ENCODE measurements at regions not wholly inside any gene's neighbourhood (a gene's known extent, or its start where the extent isn't known, plus 50 kb on each side); places are given as distances from the start of the nearest gene placed in this dataset.

DNA sequence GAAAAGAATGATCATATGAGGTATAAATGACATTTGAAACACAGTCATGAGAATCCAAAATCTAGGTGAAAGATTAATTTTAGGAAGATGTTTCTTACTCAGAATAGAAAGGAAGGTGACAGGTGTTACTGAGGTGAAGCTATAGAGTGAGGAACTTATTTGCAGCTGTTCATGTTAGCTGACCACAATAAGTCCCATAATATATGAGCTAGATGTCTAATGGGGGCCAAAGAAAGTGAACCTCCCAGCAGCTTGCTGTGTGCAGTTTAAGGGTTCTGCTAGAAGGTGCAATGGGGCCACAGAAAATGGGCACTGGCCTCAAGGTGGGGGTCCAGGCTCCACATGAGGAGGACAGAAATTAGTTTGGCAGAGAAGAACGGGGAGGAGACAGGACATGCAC lies 1374.9 kb upstream of the CRIM1 start:
- ChIA-PET POLR2A (ENCODE audit: low non-redundant PET) (no interaction called here), CTCF (no interaction called here)
- H3K27ac ChIP-seq = no peak overlapping the region
- no peak for DNase-seq (ENCODE audit: low spot score)
- TF ChIP-seq, protein P1, sequence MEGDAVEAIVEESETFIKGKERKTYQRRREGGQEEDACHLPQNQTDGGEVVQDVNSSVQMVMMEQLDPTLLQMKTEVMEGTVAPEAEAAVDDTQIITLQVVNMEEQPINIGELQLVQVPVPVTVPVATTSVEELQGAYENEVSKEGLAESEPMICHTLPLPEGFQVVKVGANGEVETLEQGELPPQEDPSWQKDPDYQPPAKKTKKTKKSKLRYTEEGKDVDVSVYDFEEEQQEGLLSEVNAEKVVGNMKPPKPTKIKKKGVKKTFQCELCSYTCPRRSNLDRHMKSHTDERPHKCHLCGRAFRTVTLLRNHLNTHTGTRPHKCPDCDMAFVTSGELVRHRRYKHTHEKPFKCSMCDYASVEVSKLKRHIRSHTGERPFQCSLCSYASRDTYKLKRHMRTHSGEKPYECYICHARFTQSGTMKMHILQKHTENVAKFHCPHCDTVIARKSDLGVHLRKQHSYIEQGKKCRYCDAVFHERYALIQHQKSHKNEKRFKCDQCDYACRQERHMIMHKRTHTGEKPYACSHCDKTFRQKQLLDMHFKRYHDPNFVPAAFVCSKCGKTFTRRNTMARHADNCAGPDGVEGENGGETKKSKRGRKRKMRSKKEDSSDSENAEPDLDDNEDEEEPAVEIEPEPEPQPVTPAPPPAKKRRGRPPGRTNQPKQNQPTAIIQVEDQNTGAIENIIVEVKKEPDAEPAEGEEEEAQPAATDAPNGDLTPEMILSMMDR (conservative IDR thresholded peaks at IDR 0.05; ENCODE audit: low read depth) = no peak

DNA sequence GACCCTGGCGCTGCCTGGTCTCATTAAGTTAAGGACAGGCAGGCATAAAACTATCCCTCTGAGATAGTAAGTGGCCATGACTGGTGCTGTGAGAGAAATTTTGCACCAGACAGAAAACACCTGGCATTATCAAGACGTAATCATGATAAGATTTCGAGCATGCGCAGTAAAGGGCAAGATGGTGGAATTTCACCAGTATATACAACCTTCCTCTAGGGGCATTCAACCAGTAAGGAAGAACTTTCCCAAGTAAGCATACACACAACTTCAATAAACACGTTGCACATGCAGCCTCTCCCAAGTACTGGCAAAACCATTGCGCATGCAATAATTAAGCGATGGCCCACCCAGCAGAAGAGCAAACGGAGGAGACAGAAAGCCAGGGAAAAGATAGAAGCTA lies 1376.4 kb upstream of the CRIM1 start:
- DNase-seq (ENCODE audit: low spot score) = no peak
- ChIA-PET CTCF (no interaction called here), POLR2A (ENCODE audit: low non-redundant PET) (no interaction called here)
- TF ChIP-seq, protein P1 (conservative IDR thresholded peaks at IDR 0.05; ENCODE audit: low read depth) = no peak
- H3K27ac ChIP-seq = no peak overlapping the region

DNA sequence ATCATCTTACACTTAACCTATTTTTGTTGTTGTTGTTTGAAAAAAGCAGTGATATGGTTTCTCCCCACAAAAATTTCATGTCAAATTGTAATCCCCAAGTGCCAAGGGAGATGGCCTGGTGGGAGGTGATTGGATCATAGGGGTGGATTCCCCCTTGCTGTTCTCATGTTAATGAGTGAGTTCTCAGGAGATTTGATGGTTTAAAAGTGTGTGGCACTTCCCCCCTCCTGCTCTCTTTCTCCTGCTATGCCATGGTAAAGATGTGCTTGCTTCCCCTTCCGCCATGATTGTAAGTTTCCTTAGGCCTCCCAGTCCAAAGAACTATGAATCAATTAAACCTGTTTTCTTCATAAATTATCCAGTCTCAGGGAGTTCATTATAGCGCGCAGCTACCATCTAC lies 1362.7 kb upstream of the FAM98A start:
- ChIA-PET CTCF (no interaction called here), POLR2A (ENCODE audit: low non-redundant PET) (no interaction called here)
- no peak overlapping the region for H3K27ac ChIP-seq

DNA sequence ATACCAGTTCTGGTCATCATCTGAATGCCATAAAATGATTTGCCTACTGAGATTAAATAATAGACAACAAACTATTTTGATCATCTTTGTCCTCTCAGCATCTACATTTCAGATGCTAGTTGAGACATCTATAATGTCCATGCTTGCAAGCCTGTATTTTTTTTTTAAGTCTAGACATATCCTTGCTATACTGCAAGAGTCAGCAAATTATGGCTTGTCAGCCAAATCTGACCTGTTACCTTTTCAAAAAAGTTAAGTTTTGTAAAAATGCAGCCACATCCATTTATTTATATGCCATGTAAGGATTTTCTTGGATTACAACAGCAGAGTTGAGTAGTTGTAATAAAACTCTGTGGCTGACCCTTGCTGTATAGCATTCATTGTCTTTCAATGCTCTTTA lies 1355.7 kb upstream of the FAM98A start:
- CTCF ChIA-PET = interaction anchor here (0.6 kb wide), 1 partner anchor 13 kb away, joined by 3 read pairs; no protein-coding TSS in a partner anchor
- POLR2A ChIA-PET (ENCODE audit: low non-redundant PET) = no interaction called here

More for the DNA sequence above, 1362.7 kb upstream of the FAM98A start:
- TF ChIP-seq, protein P1 (conservative IDR thresholded peaks at IDR 0.05; ENCODE audit: low read depth) = no peak
- no peak for DNase-seq (ENCODE audit: low spot score)

DNA sequence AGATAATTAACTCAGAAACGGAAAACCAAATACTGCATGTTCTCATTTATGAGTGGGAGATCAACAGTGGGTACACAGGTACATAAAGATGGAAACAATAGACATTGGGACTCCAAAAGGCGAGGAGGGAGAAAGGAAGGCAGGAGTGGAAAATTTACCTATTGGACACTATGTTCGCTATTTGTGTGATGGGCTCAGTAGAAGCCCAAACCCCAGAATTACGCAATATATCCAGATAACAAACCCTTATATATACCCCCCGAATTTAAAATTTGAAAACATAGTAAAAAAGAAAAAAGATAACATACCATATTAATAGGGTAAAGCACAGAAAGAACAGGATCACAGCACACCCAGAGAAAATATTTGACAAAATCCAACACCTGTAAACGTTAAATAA lies 1351.7 kb upstream of the FAM98A start:
- no peak overlapping the region for H3K27ac ChIP-seq
- DNase-seq (ENCODE audit: low spot score) = no peak
- POLR2A ChIA-PET (ENCODE audit: low non-redundant PET) = no interaction called here
- TF ChIP-seq, protein P1 (conservative IDR thresholded peaks at IDR 0.05; ENCODE audit: low read depth) = no peak
- CTCF ChIA-PET = no interaction called here

More for the DNA sequence above, 1355.7 kb upstream of the FAM98A start:
- no peak overlapping the region for H3K27ac ChIP-seq
- TF ChIP-seq, protein P1 (conservative IDR thresholded peaks at IDR 0.05; ENCODE audit: low read depth) = no peak
- DNase-seq (ENCODE audit: low spot score) = no peak

DNA sequence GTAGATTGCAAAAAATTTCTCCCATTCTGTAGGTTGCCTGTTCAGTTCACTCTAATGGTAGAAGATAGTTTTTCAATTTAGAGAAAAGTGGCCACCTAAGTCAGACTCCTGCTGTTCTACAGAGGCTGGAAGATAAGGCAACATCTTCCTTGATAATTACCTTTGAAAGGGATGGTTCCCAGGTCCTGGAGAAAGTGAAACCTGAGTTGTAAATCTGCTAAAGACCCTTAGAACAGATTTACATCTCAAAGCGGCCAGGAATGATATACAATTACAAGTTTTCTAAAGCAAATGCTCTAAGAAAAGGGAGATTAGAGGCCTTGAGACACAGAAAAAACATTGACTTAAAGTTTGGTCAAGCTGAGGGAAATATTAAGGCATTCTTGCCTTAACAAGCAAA lies 1350.2 kb upstream of the FAM98A start:
- H3K27ac ChIP-seq = no peak overlapping the region
- DNase-seq (ENCODE audit: low spot score) = no peak
- TF ChIP-seq, protein P1 (conservative IDR thresholded peaks at IDR 0.05; ENCODE audit: low read depth) = no peak
- CTCF ChIA-PET = no interaction called here
- POLR2A ChIA-PET (ENCODE audit: low non-redundant PET) = no interaction called here

DNA sequence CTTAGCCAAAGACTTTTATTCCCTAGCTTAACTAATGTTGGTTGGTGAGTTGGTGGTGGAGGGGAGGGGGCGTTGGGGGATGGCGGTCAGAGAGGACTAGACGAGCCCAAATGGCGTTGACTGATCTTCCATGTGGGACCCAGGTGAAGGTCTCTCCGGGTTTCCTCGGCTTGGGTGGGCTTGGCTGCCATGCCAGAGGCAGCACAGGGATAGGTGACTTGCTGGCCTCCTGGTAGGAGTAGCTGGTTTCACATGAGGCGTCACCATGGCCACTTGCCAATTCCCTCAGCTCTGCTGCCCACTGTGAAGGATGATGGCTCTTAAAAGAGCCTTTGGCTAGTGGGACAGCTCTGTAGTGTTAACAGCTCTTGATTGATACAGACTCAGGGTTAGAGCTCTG lies 1337.0 kb upstream of the FAM98A start:
- DNase-seq (ENCODE audit: low spot score) = no peak
- TF ChIP-seq, protein P1 (conservative IDR thresholded peaks at IDR 0.05; ENCODE audit: low read depth) = no peak
- POLR2A ChIA-PET (ENCODE audit: low non-redundant PET) = no interaction called here
- H3K27ac ChIP-seq = no peak overlapping the region
- CTCF ChIA-PET = no interaction called here
